Inferior parietal cortex (tissue), 1 donor: ENCODE measurements at regions not wholly inside any gene's neighbourhood (a gene's known extent, or its start where the extent isn't known, plus 50 kb on each side); places are given as distances from the start of the nearest gene placed in this dataset.

ENCODE experiments used
- DNase-seq: peaks from one replicate; pipeline ENCODE4 v3.0.0-alpha.2; 2016; ENCODE audit errors: extremely low spot score

GRCh38 chr4:45985038-45985437 is 138.8 kb downstream of the GABRG1 start:
- DNase-seq = no peak

GRCh38 chr4:45971108-45971507 is 152.7 kb downstream of the GABRG1 start:
- DNase-seq = no peak

- DNase-seq = no peak
Measured at GRCh38 chr4:45957353-45957752, 166.5 kb downstream of the GABRG1 start.

GRCh38 chr4:45954276-45954675 is 169.6 kb downstream of the GABRG1 start:
- no peak for DNase-seq

GRCh38 chr4:45951153-45951552 is 172.7 kb downstream of the GABRG1 start:
- DNase-seq = no peak

GRCh38 chr4:45946699-45947098 is 177.2 kb downstream of the GABRG1 start:
- no peak for DNase-seq

GRCh38 chr4:45944000-45944399 is 179.9 kb downstream of the GABRG1 start:
- no peak for DNase-seq

- no peak for DNase-seq
Measured at GRCh38 chr4:45939056-45939455, 184.8 kb downstream of the GABRG1 start.

- no peak for DNase-seq
Measured at GRCh38 chr4:45931154-45931553, 192.7 kb downstream of the GABRG1 start.

GRCh38 chr4:45927641-45928040 is 196.2 kb downstream of the GABRG1 start:
- DNase-seq = no peak

- DNase-seq = no peak
Measured at GRCh38 chr4:45925809-45926208, 198.0 kb downstream of the GABRG1 start.

- DNase-seq = no peak
Measured at GRCh38 chr4:45920861-45921260, 203.0 kb downstream of the GABRG1 start.

GRCh38 chr4:45910511-45910910 is 213.3 kb downstream of the GABRG1 start:
- no peak for DNase-seq

- DNase-seq = no peak
Measured at GRCh38 chr4:45897946-45898585, 225.8 kb downstream of the GABRG1 start.

GRCh38 chr4:45883421-45883820 is 240.4 kb downstream of the GABRG1 start:
- DNase-seq = peak; percentile 38

- DNase-seq = no peak
Measured at GRCh38 chr4:45876235-45876890, 247.5 kb downstream of the GABRG1 start.

GRCh38 chr4:45869184-45869583 is 254.7 kb downstream of the GABRG1 start:
- DNase-seq = no peak

- DNase-seq = no peak
Measured at GRCh38 chr4:45865781-45866180, 258.1 kb downstream of the GABRG1 start.

GRCh38 chr4:45855857-45856256 is 268.0 kb downstream of the GABRG1 start:
- DNase-seq = no peak

- no peak for DNase-seq
Measured at GRCh38 chr4:45846016-45846415, 277.8 kb downstream of the GABRG1 start.

- DNase-seq = no peak
Measured at GRCh38 chr4:45841791-45842190, 282.1 kb downstream of the GABRG1 start.

- no peak for DNase-seq
Measured at GRCh38 chr4:45831692-45832091, 292.2 kb downstream of the GABRG1 start.

GRCh38 chr4:45803994-45804393 is 319.9 kb downstream of the GABRG1 start:
- DNase-seq = no peak

GRCh38 chr4:45795135-45795534 is 328.7 kb downstream of the GABRG1 start:
- no peak for DNase-seq
